ENCODE measurements at regions not wholly inside any gene's neighbourhood (a gene's known extent, or its start where the extent isn't known, plus 50 kb on each side); places are given as distances from the start of the nearest gene placed in this dataset.

GRCh38 chr5:8675182-8675581 lies 806.2 kb downstream of the MTRR start:
- DNase-seq, result no peak
- no peak for TF ChIP-seq CTCF (IDR thresholded peaks at IDR 0.05)
- no peak for TF ChIP-seq POLR2A (IDR thresholded peaks at IDR 0.05)
- H3K9me3 ChIP-seq (replicated peaks in 1 of 3), result no peaks in the 10 kb centered on the region
- no peak overlapping the region for H3K27ac ChIP-seq
- no peaks in the 10 kb centered on the region for H3K27me3 ChIP-seq
- intact Hi-C loops (cut with DNase I), result no loop called here
- H3K4me3 ChIP-seq, result no peak overlapping the region
- H3K36me3 ChIP-seq (replicated peaks in 1 of 2), result no peaks in the 10 kb centered on the region
- H3K4me1 ChIP-seq (replicated peaks in 1 of 2), result no peaks in the 10 kb centered on the region
- 45 to 79% (median 56%) methylated on average over 2 of the region's 2 CpGs for WGBS, 4 donors

- Histone ChIP-seq H3K9me3 (replicated peaks in 1 of 3) (no peaks in the 10 kb centered on the region), H3K27me3 (no peaks in the 10 kb centered on the region), H3K36me3 (replicated peaks in 1 of 2) (no peaks in the 10 kb centered on the region), H3K27ac (no peak overlapping the region), H3K4me3 (no peak overlapping the region), H3K4me1 (replicated peaks in 1 of 2) (no peaks in the 10 kb centered on the region)
- 47 to 57% (median 52%) methylated on average over 3 of the region's 3 CpGs for WGBS, 4 donors
- DNase-seq, result no peak
- TF ChIP-seq POLR2A (IDR thresholded peaks at IDR 0.05) (no peak), CTCF (IDR thresholded peaks at IDR 0.05) (no peak)
- intact Hi-C loops (cut with DNase I), result no loop called here
Observed at GRCh38 chr5:8676695-8677094, 807.7 kb downstream of the MTRR start.

GRCh38 chr5:8682381-8682780 lies 813.4 kb downstream of the MTRR start:
- no peak overlapping the region for H3K4me3 ChIP-seq
- no peaks in the 10 kb centered on the region for H3K27me3 ChIP-seq
- DNase-seq, result no peak
- intact Hi-C loops (cut with DNase I), result no loop called here
- WGBS, 4 donors, result 81 to 87% (median 83%) methylated on average over 3 of the region's 3 CpGs
- H3K9me3 ChIP-seq (replicated peaks in 1 of 3), result no peaks in the 10 kb centered on the region
- TF ChIP-seq CTCF (IDR thresholded peaks at IDR 0.05) (no peak), POLR2A (IDR thresholded peaks at IDR 0.05) (no peak)
- no peaks in the 10 kb centered on the region for H3K4me1 ChIP-seq (replicated peaks in 1 of 2)
- no peak overlapping the region for H3K27ac ChIP-seq
- H3K36me3 ChIP-seq (replicated peaks in 1 of 2), result no peaks in the 10 kb centered on the region

GRCh38 chr5:8683496-8683895 lies 814.5 kb downstream of the MTRR start:
- intact Hi-C loops (cut with DNase I), result no loop called here
- H3K36me3 ChIP-seq (replicated peaks in 1 of 2), result no peaks in the 10 kb centered on the region
- 68 to 79% (median 76%) methylated on average over 2 of the region's 2 CpGs for WGBS, 4 donors
- DNase-seq, result no peak
- TF ChIP-seq CTCF (IDR thresholded peaks at IDR 0.05), result no peak
- no peak overlapping the region for H3K4me3 ChIP-seq
- no peaks in the 10 kb centered on the region for H3K27me3 ChIP-seq
- H3K9me3 ChIP-seq (replicated peaks in 1 of 3), result no peaks in the 10 kb centered on the region
- H3K27ac ChIP-seq, result no peak overlapping the region
- no peaks in the 10 kb centered on the region for H3K4me1 ChIP-seq (replicated peaks in 1 of 2)
